ENCODE measurements at regions not wholly inside any gene's neighbourhood (a gene's known extent, or its start where the extent isn't known, plus 50 kb on each side); places are given as distances from the start of the nearest gene placed in this dataset.

- no peaks in the 10 kb centered on the region for H3K36me3 Mint-ChIP-seq (ENCODE audit: low read depth)
- intact Hi-C loops (cut with micrococcal nuclease) = no loop called here
- no peaks in the 10 kb centered on the region for H3K27me3 Mint-ChIP-seq
- no peak overlapping the region for H3K27ac Mint-ChIP-seq
- H3K4me1 Mint-ChIP-seq (ENCODE audit: low read depth) = no peaks in the 10 kb centered on the region
- no peak overlapping the region for H3K4me3 Mint-ChIP-seq
- H3K9me3 Mint-ChIP-seq = no peaks in the 10 kb centered on the region
Measured at GRCh38 chr3:148642214-148642613, 55.5 kb upstream of the AGTR1 start.

- Mint-ChIP-seq H3K36me3 (ENCODE audit: low read depth) (no peaks in the 10 kb centered on the region), H3K27me3 (no peaks in the 10 kb centered on the region), H3K27ac (no peak overlapping the region), H3K4me3 (no peak overlapping the region), H3K9me3 (no peaks in the 10 kb centered on the region), H3K4me1 (ENCODE audit: low read depth) (no peaks in the 10 kb centered on the region)
- intact Hi-C loops (cut with micrococcal nuclease) = no loop called here
Measured at GRCh38 chr3:148642616-148643015, 55.1 kb upstream of the AGTR1 start.

GRCh38 chr3:148643389-148643840, 54.3 kb upstream of the AGTR1 start:
- H3K27ac Mint-ChIP-seq = no peak overlapping the region
- no peaks in the 10 kb centered on the region for H3K36me3 Mint-ChIP-seq (ENCODE audit: low read depth)

GRCh38 chr3:148646126-148646665, 51.5 kb upstream of the AGTR1 start:
- Mint-ChIP-seq H3K4me3 (no peak overlapping the region), H3K9me3 (no peaks in the 10 kb centered on the region), H3K27ac (no peak overlapping the region), H3K27me3 (no peaks in the 10 kb centered on the region), H3K36me3 (ENCODE audit: low read depth) (no peaks in the 10 kb centered on the region), H3K4me1 (ENCODE audit: low read depth) (no peaks in the 10 kb centered on the region)
- intact Hi-C loops (cut with micrococcal nuclease) = no loop called here

More at GRCh38 chr3:148643389-148643840, 54.3 kb upstream of the AGTR1 start:
- intact Hi-C loops (cut with micrococcal nuclease) = no loop called here
- H3K27me3 Mint-ChIP-seq = no peaks in the 10 kb centered on the region
- H3K4me1 Mint-ChIP-seq (ENCODE audit: low read depth) = no peaks in the 10 kb centered on the region
- H3K4me3 Mint-ChIP-seq = no peak overlapping the region
- no peaks in the 10 kb centered on the region for H3K9me3 Mint-ChIP-seq
